ENCODE measurements at regions not wholly inside any gene's neighbourhood (a gene's known extent, or its start where the extent isn't known, plus 50 kb on each side); places are given as distances from the start of the nearest gene placed in this dataset.

- TF ChIP-seq, protein P1, sequence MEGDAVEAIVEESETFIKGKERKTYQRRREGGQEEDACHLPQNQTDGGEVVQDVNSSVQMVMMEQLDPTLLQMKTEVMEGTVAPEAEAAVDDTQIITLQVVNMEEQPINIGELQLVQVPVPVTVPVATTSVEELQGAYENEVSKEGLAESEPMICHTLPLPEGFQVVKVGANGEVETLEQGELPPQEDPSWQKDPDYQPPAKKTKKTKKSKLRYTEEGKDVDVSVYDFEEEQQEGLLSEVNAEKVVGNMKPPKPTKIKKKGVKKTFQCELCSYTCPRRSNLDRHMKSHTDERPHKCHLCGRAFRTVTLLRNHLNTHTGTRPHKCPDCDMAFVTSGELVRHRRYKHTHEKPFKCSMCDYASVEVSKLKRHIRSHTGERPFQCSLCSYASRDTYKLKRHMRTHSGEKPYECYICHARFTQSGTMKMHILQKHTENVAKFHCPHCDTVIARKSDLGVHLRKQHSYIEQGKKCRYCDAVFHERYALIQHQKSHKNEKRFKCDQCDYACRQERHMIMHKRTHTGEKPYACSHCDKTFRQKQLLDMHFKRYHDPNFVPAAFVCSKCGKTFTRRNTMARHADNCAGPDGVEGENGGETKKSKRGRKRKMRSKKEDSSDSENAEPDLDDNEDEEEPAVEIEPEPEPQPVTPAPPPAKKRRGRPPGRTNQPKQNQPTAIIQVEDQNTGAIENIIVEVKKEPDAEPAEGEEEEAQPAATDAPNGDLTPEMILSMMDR (IDR thresholded peaks at IDR 0.05; ENCODE audit: low read length), result no peak
- TF ChIP-seq EZH2 (IDR thresholded peaks at IDR 0.05; ENCODE audit: borderline replicate concordance, low read length), result no peak
- no peaks in the 10 kb centered on the region for H3F3A ChIP-seq (ENCODE audit: insufficient read depth, low read length)
- no peaks in the 10 kb centered on the region for H3K9me3 ChIP-seq (ENCODE audit: low read length)
- no peaks in the 10 kb centered on the region for H3K79me2 ChIP-seq (ENCODE audit: insufficient read depth, low read length)
- no peak overlapping the region for H3K4me2 ChIP-seq (ENCODE audit: low read length)
- no peak overlapping the region for H3K9ac ChIP-seq (ENCODE audit: low read length)
- H2AFZ ChIP-seq (ENCODE audit: low read length), result no peak overlapping the region
- no peaks in the 10 kb centered on the region for H3K4me1 ChIP-seq (ENCODE audit: insufficient read depth, low read length, severe bottlenecking)
- no peaks in the 10 kb centered on the region for H3K36me3 ChIP-seq (ENCODE audit: insufficient read depth, low read length)
- no peak overlapping the region for H3K4me3 ChIP-seq (ENCODE audit: low read depth, low read length, poor library complexity, severe bottlenecking)
- no peaks in the 10 kb centered on the region for H3K9me2 ChIP-seq (ENCODE audit: low read depth, low read length)
- H3K27ac ChIP-seq (ENCODE audit: low read depth, low read length, poor library complexity, severe bottlenecking), result no peak overlapping the region
- no peaks in the 10 kb centered on the region for H3K27me3 ChIP-seq (ENCODE audit: insufficient read depth, low read length)
- no peaks in the 10 kb centered on the region for H4K20me1 ChIP-seq (ENCODE audit: insufficient read depth, low read length)
These were observed 61.0 kb downstream of the CTSL start for GRCh38 chr9:87786876-87787275.

GRCh38 chr9:87787735-87788134 lies 61.8 kb downstream of the CTSL start:
- Histone ChIP-seq H3K4me1 (ENCODE audit: insufficient read depth, low read length, severe bottlenecking) (no peaks in the 10 kb centered on the region), H3K36me3 (ENCODE audit: insufficient read depth, low read length) (no peaks in the 10 kb centered on the region), H3K9me3 (ENCODE audit: low read length) (no peaks in the 10 kb centered on the region)

DNA sequence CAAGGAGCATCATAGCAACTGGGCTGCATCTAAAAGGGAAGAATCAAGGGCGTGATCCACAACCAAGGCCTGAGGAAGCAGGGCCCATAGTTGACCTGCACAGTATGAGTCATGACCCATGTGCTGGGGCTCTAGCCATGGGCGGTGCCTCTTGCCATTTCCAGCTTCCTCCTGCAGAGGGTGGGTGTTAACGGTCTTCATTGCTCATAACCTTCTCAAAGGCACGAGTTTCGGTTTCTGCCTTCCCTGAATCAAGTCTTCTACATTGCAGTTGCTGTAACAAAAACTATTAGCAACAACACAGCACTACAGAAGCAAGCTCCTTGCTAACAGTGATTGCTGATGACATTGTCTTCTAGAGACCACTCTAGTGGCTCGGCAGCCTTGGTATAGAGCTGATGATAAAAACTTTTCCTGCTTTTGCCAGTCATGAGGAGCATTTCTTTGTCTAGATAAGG lies 66.9 kb downstream of the CTSL start:
- Histone ChIP-seq H3K9me2 (ENCODE audit: low read depth, low read length) (no peaks in the 10 kb centered on the region), H3K4me1 (ENCODE audit: insufficient read depth, low read length, severe bottlenecking) (no peaks in the 10 kb centered on the region), H3K27ac (ENCODE audit: low read depth, low read length, poor library complexity, severe bottlenecking) (no peak overlapping the region), H2AFZ (ENCODE audit: low read length) (no peak overlapping the region), H3K9me3 (ENCODE audit: low read length) (no peaks in the 10 kb centered on the region), H4K20me1 (ENCODE audit: insufficient read depth, low read length) (no peaks in the 10 kb centered on the region), H3K4me2 (ENCODE audit: low read length) (no peak overlapping the region), H3K9ac (ENCODE audit: low read length) (no peak overlapping the region), H3K4me3 (ENCODE audit: low read depth, low read length, poor library complexity, severe bottlenecking) (no peak overlapping the region), H3K79me2 (ENCODE audit: insufficient read depth, low read length) (no peaks in the 10 kb centered on the region), H3F3A (ENCODE audit: insufficient read depth, low read length) (no peaks in the 10 kb centered on the region), H3K27me3 (ENCODE audit: insufficient read depth, low read length) (no peaks in the 10 kb centered on the region), H3K36me3 (ENCODE audit: insufficient read depth, low read length) (no peaks in the 10 kb centered on the region)
- TF ChIP-seq, protein P1 (IDR thresholded peaks at IDR 0.05; ENCODE audit: low read length), result no peak

More at GRCh38 chr9:87787735-87788134, 61.8 kb downstream of the CTSL start:
- Histone ChIP-seq H4K20me1 (ENCODE audit: insufficient read depth, low read length) (no peaks in the 10 kb centered on the region), H3K9ac (ENCODE audit: low read length) (no peak overlapping the region), H2AFZ (ENCODE audit: low read length) (no peak overlapping the region), H3K4me2 (ENCODE audit: low read length) (no peak overlapping the region), H3K27ac (ENCODE audit: low read depth, low read length, poor library complexity, severe bottlenecking) (no peak overlapping the region), H3F3A (ENCODE audit: insufficient read depth, low read length) (no peaks in the 10 kb centered on the region), H3K4me3 (ENCODE audit: low read depth, low read length, poor library complexity, severe bottlenecking) (no peak overlapping the region), H3K9me2 (ENCODE audit: low read depth, low read length) (no peaks in the 10 kb centered on the region), H3K79me2 (ENCODE audit: insufficient read depth, low read length) (no peaks in the 10 kb centered on the region), H3K27me3 (ENCODE audit: insufficient read depth, low read length) (no peaks in the 10 kb centered on the region)
- no peak for TF ChIP-seq EZH2 (IDR thresholded peaks at IDR 0.05; ENCODE audit: borderline replicate concordance, low read length)
- TF ChIP-seq, protein P1 (IDR thresholded peaks at IDR 0.05; ENCODE audit: low read length), result no peak

All from OCI-LY1 (cell line).